PFSK-1 (cell line): ENCODE measurements at regions not wholly inside any gene's neighbourhood (a gene's known extent, or its start where the extent isn't known, plus 50 kb on each side); places are given as distances from the start of the nearest gene placed in this dataset.

Source experiments
- POLR2AphosphoS5 ChIP-seq: IDR thresholded peaks from 2 replicates; pipeline ENCODE4 v1.6.1; 2012; ENCODE audit warnings: low read depth, mild to moderate bottlenecking, control low read depth, low read length, moderate library complexity
- REST ChIP-seq, 2 experiments: IDR thresholded peaks; 2 replicates each; pipeline versions ENCODE4 v1.6.1 to v1.8.0; 2011 to 2012; ENCODE audit warnings: low read depth in 2 of 2, low read length in 2 of 2, control low read depth in 1 of 2, inconsistent platforms in 1 of 2, mild to moderate bottlenecking in 1 of 2, moderate library complexity in 1 of 2; ENCODE audit not compliant: insufficient read depth in 1 of 2
- SIN3A ChIP-seq: IDR thresholded peaks from 2 replicates; pipeline ENCODE4 v1.6.1; 2012; ENCODE audit warnings: mild to moderate bottlenecking, low read length, moderate library complexity, borderline replicate concordance; ENCODE audit not compliant: insufficient read depth

- TF ChIP-seq SIN3A, result no peak
- no peak for TF ChIP-seq POLR2AphosphoS5
- no peak for TF ChIP-seq REST (IDR thresholded peaks at IDR 0.05; ENCODE audit: insufficient read depth in 1 of 2, low read depth in 2 of 2, low read length in 2 of 2)
These were observed 311.5 kb downstream of the RFC3 start for GRCh38 chr13:34129436-34129835.
